Brain microvascular endothelial cell (primary cell): ENCODE measurements at regions not wholly inside any gene's neighbourhood (a gene's known extent, or its start where the extent isn't known, plus 50 kb on each side); places are given as distances from the start of the nearest gene placed in this dataset.

ENCODE experiments used
- DNase-seq: peaks from one replicate; pipeline ENCODE4 v3.0.0-alpha.2; 2020
- H3K27ac ChIP-seq: fragments of 250-450 bp; sonication (Bioruptor Pico); 2 replicates; pipeline ENCODE4 v1.5.1; 2020; ENCODE audit warnings: mild to moderate bottlenecking, moderate library complexity
- H3K27me3 ChIP-seq: fragments of 250-450 bp; sonication (Bioruptor Pico); replicated peaks from 2 replicates; pipeline ENCODE4 v1.5.1; 2020; ENCODE audit warnings: mild to moderate bottlenecking
- H3K36me3 ChIP-seq: fragments of 250-450 bp; sonication (Bioruptor Pico); replicated peaks from 2 replicates; pipeline ENCODE4 v1.5.1; 2020; ENCODE audit warnings: mild to moderate bottlenecking
- H3K4me3 ChIP-seq: 2 replicates; pipeline ENCODE4 v1.5.1; 2011; ENCODE audit warnings: low read depth, mild to moderate bottlenecking, control low read depth, low read length, moderate library complexity
- in situ Hi-C: cut with HindIII; loops from 2 replicates; pipeline ENCODE4 v1.10.0; 2017; ENCODE audit warnings: low sequenced_read_pairs, low pct_ligation_motif_present
- TF ChIP-seq, protein P1 (sequence below): IDR thresholded peaks from 2 replicates; pipeline ENCODE4 v1.5.1; 2011; ENCODE audit warnings: low read depth, mild to moderate bottlenecking, moderate library complexity, low read length, control low read depth, inconsistent platforms; ENCODE audit errors: missing control alignments

DNA sequence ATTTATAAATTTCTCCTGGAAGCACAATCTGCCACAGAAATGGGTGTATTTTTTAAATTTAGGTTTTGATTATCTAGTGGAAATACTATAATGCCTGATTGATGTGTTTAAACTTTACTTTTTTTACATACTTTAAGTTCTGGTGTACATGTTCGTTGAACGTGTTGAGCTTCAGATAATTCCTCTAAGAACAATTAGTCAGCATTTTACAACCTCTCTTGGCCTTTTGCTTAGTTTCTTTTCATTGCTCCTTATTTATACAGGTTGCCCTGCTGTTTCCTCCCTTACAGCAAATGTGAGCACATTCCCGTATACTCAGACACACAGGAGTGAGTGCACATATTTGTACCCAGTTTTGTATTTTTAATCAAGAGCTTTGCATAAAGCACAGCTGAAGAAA lies 1038.9 kb downstream of the BRINP3 start:
- Histone ChIP-seq H3K27ac (no peak overlapping the region), H3K27me3 (no peaks in the 10 kb centered on the region), H3K4me3 (no peak overlapping the region), H3K36me3 (no peaks in the 10 kb centered on the region)
- in situ Hi-C loops: no loop called here
- TF ChIP-seq, protein P1, sequence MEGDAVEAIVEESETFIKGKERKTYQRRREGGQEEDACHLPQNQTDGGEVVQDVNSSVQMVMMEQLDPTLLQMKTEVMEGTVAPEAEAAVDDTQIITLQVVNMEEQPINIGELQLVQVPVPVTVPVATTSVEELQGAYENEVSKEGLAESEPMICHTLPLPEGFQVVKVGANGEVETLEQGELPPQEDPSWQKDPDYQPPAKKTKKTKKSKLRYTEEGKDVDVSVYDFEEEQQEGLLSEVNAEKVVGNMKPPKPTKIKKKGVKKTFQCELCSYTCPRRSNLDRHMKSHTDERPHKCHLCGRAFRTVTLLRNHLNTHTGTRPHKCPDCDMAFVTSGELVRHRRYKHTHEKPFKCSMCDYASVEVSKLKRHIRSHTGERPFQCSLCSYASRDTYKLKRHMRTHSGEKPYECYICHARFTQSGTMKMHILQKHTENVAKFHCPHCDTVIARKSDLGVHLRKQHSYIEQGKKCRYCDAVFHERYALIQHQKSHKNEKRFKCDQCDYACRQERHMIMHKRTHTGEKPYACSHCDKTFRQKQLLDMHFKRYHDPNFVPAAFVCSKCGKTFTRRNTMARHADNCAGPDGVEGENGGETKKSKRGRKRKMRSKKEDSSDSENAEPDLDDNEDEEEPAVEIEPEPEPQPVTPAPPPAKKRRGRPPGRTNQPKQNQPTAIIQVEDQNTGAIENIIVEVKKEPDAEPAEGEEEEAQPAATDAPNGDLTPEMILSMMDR: no peak
- DNase-seq: no peak

DNA sequence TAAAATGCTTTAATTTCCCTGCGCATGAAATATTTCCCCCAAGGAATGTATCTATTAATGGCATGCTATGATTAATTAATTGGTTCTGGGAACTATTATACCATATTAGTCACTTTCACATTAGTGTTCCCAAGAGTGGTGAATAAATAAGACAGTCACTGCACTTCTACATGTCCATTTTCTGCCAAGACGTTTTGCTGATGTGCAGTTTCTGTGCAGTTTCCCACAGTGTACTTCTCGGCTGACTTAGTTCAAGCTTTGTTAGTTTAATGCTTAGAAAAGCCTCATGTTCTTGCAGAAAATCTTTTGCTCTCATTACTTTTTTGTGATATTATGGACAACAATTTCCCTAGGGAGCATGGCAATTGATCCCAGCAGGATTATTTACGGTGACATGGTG lies 1014.5 kb downstream of the BRINP3 start:
- TF ChIP-seq, protein P1: no peak
- no peaks in the 10 kb centered on the region for H3K36me3 ChIP-seq
- H3K4me3 ChIP-seq: no peak overlapping the region
- no peaks in the 10 kb centered on the region for H3K27me3 ChIP-seq
- no peak overlapping the region for H3K27ac ChIP-seq
- no peak for DNase-seq
- in situ Hi-C loops: no loop called here

DNA sequence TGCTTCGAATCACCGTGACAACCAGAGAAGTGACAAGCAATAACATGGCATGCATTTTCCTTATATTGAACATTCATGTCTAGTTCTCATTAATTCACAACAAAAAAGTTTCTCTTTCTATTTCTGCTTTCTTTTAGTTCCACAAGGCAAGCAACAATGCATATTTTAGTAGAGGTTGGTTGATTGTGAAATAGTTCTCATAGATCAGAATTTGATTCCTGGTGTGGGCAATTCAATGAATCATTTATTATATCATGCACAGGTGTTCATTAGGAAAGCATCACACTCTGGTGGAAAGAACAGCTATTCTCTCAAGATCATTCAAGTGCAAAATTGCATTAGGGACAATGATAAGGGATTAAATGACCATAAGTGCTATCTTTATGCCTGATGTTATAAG lies 980.9 kb downstream of the BRINP3 start:
- Histone ChIP-seq H3K4me3 (no peak overlapping the region), H3K36me3 (no peaks in the 10 kb centered on the region), H3K27ac (no peak overlapping the region), H3K27me3 (no peaks in the 10 kb centered on the region)
- DNase-seq: no peak
- TF ChIP-seq, protein P1: no peak
- in situ Hi-C loops: no loop called here

DNA sequence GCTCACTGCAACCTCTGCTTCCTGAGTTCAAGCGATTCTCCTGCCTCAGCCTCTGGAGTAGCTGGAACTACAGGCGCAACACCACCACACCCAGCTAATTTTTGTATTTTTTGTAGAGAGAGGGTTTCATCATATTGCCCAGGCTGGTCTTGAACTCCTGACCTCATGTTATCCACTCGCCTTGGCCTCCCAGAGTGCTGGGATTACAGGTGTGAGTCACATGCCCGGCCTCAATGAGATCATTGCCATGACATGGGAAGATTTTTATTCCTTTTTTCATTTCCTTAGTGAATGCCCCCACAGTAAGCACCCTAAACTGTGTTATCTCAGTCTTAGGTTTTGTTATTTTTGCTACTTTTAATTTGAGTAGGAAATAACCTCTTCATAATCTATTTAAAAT lies 977.9 kb downstream of the BRINP3 start:
- Histone ChIP-seq H3K36me3 (no peaks in the 10 kb centered on the region), H3K27ac (no peak overlapping the region), H3K27me3 (no peaks in the 10 kb centered on the region), H3K4me3 (no peak overlapping the region)
- in situ Hi-C loops: no loop called here
- no peak for DNase-seq
- TF ChIP-seq, protein P1: no peak

DNA sequence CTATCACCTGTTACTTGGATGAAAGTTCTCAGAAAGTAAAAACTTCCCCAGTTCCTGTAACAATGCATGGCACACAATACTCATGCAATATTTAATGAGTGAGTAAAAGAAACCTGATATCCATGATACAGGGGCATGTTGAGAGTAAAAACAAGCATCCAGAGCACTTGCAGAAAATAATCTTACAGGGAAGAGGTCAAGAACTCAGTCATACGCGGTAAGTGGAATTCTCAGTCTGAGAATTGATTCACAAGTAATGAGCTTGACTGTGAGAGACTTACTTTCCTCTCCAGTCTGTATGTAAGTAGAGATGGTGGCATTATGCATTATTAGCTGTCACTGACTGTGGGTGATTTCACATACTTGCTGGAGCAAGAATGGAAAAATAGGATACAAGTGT lies 976.9 kb downstream of the BRINP3 start:
- no peak overlapping the region for H3K27ac ChIP-seq
- no peaks in the 10 kb centered on the region for H3K36me3 ChIP-seq
- no peak for DNase-seq
- in situ Hi-C loops: no loop called here
- H3K4me3 ChIP-seq: no peak overlapping the region
- TF ChIP-seq, protein P1: no peak
- no peaks in the 10 kb centered on the region for H3K27me3 ChIP-seq

DNA sequence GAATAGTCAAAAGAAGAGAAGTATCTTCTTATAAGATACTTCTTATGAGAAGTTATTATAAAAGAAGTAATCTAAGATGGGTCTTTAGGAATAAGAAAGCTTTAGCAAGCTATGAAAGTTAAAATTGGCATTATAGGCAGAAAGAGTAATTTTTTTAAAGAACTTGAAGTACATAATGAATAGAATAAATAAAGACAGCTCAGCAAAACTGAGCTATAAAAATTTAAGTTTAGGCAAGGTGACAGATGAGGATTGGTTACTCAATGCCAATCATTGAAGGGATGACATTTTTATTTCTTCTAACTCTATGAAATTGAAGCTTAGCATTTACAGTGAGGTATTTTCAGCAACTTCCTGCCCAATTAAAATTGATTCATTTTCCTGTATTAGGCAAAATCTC lies 966.8 kb downstream of the BRINP3 start:
- Histone ChIP-seq H3K36me3 (no peaks in the 10 kb centered on the region), H3K4me3 (no peak overlapping the region), H3K27me3 (no peaks in the 10 kb centered on the region), H3K27ac (no peak overlapping the region)
- in situ Hi-C loops: no loop called here
- DNase-seq: no peak
- TF ChIP-seq, protein P1: no peak
